GM21737 (cell line): ENCODE measurements at regions not wholly inside any gene's neighbourhood (a gene's known extent, or its start where the extent isn't known, plus 50 kb on each side); places are given as distances from the start of the nearest gene placed in this dataset.

Source experiments
- ATAC-seq: cut with Tn5 transposase; IDR thresholded peaks from one replicate; pipeline ENCODE4 v1.9.1; 2021; ENCODE audit warnings: mild to moderate bottlenecking, moderate library complexity; ENCODE audit not compliant: unreplicated experiment

GRCh38 chr2:226064932-226065570 is 665.5 kb downstream of the NYAP2 start:
- ATAC-seq, result no peak

GRCh38 chr2:226063704-226064440 is 664.4 kb downstream of the NYAP2 start:
- ATAC-seq, result no peak

- ATAC-seq, result no peak
These were observed 660.6 kb downstream of the NYAP2 start for GRCh38 chr2:226059961-226060627.

- ATAC-seq, result no peak
These were observed 658.4 kb downstream of the NYAP2 start for GRCh38 chr2:226057914-226058313.

GRCh38 chr2:226057365-226057764 is 657.9 kb downstream of the NYAP2 start:
- no peak for ATAC-seq

DNA sequence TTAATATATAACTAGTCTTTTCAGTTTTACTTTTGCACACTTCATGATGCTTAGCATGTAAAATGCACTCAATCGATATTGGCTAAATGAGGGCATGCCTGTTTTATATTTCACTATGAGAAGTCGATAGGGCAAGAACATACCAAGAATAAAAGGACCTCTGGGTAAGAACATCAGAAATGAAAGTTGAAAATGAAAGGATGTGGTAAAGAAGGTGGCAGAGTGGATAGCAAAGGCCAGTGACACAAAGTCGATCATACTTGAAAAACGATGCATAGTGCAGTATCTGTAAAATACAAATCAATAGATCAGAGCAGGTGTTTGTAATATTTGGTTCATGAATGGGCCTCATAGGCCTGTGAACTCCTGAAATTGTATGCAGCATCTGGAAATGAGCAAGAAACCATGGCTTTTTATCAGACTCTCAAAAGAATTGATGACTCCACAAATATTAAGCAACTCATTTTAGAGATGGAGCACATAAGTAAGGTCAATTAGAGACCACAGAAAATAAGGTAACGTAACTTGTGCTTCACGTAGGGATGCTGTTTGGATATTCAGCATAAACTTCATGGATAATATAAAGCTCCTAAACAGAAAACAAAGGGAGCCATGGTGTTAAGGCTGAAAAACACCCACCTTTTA is 653.4 kb downstream of the NYAP2 start:
- ATAC-seq, result no peak

- no peak for ATAC-seq
These were observed 651.3 kb downstream of the NYAP2 start for GRCh38 chr2:226050822-226051221.

DNA sequence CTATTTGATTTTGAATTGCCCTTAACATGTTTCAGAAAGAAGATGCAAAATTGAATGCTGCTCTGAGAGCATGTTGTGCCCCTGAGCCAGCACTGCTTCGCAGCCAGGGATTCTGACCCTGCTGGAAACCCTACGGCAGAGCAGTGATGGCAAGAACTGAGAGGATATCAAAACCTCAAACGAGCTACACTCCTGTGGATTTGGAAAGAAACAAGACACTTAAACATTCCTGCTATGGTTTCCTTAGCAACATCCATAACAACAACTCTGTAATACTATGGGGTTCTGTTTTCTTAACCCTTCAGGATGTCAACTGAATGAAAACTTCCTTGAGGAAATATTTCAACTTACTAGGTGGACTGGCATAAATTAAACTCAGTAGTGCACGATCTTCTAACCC is 649.1 kb downstream of the NYAP2 start:
- no peak for ATAC-seq

- no peak for ATAC-seq
These were observed 645.6 kb downstream of the NYAP2 start for GRCh38 chr2:226045080-226045479.

DNA sequence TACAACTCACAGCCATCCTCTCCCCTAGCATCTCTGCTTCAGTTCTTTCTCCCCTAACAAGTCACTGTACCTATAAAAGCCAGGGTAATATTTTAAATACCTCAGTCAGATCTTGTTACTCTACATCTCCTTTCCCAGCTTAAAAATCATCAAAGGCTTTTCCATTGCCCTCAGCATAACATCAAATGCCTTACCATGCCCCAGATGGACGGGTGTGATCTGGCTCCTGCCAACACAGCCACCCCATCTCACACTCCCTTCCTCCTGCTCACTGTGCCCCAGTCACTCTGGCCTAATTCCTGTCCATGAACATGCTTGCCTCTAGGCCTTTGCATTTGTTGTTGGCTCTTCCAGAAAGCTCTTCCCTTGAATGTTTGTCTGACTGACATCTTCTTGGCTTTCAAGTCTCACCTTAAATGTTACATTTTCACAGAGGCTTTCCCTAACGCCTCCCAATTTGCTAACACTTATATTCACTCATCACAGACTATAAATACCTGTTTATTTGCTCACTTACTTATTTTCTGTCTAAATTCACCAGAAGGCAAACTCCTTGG is 640.9 kb downstream of the NYAP2 start:
- no peak for ATAC-seq

DNA sequence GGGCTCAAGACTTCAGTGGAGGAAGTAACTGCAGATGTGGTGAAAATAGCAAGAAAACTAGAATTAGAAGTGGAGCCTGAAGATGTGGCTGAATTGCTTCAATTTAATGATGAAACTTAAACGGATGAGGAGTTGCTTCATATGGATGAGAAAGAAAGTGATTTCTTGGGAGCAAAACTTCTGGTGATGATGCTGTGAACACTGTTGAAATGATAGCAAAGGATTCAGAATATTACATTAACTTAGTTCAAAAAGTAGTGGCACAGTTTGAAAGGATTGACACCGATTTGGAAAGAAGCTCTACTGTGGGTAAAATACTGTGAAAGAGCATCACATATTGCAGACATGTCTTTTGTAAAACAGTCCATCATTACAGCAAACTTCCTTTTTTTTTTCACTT is 638.0 kb downstream of the NYAP2 start:
- ATAC-seq, result no peak

GRCh38 chr2:226031647-226032501 is 632.4 kb downstream of the NYAP2 start:
- ATAC-seq, result no peak

- no peak for ATAC-seq
These were observed 631.5 kb downstream of the NYAP2 start for GRCh38 chr2:226030788-226031646.

- ATAC-seq, result no peak
These were observed 630.9 kb downstream of the NYAP2 start for GRCh38 chr2:226030369-226030768.

DNA sequence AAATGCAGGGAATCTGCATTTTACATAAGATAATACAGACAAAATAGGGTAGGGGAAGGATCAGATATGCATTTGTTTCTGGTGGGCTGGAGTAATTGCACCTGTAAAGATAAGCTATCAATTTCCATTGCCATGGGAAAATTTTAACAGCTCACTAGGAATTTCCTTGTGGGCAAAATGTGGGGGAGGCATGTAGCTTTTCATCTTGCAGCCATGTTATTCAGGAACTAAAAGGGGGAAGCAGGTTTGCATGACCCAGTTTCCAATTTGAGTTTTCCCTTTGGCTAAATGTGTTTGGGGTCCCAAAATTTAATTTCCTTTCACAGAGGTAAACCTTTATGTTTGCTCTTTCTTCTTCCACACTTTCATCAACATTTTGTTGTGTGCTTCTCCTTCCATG is 624.4 kb downstream of the NYAP2 start:
- no peak for ATAC-seq

DNA sequence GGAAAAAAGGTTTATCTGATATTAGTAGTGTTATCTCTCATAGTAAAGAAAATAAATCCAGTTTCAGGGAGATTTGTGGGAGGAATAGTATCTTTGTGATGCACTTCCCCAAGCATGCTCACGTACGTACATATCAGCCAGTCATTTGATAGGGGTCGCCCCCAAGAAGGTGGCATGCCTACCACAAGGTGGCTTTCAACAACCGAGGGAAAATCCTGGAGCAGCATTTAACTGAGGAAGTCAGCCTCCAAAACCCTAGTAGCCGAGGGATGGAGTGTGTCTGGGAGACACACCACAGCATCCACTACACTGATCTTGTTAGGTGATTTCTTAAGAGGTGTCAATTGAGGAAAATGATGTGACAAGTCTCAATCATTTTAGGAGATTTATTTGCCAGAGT is 623.9 kb downstream of the NYAP2 start:
- no peak for ATAC-seq

DNA sequence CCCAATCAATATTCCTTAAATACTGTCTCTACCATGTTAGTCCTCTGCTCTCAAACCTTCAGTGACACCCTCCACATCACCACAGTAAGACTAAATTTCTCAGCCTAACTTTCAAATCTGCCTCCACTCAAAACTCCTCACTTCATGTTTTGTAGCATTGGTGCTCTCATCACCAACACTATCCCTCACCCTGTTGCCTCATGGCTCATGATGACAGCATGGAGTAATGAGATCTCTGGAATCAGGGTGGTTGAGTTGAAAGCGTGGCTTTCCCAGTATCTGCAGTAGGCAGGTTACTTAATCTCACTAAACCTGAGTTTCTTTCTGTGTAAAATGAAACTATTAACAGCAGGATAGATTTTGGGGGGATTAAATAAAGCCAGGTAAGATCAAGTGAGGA is 621.4 kb downstream of the NYAP2 start:
- ATAC-seq, result no peak

- no peak for ATAC-seq
These were observed 620.7 kb downstream of the NYAP2 start for GRCh38 chr2:226020176-226020575.

DNA sequence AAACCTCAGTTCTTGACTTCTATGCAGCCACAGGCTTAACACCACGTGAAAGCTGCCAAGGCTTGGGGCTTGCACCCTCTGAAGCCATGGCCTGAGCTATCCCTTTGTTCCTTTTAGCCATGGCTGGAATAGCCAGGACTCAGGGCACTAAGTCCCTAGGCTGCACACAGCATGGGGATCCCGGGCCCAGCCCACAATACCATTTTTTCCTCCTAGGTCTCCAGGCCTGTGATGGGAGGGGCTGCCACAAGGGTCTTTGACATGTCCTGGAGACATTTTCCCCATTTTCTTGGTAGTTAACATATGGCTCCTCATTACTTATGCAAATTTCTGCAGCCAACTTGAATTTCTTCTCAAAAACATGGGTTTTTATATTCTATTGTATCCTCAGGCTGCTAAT is 619.1 kb downstream of the NYAP2 start:
- ATAC-seq, result no peak

DNA sequence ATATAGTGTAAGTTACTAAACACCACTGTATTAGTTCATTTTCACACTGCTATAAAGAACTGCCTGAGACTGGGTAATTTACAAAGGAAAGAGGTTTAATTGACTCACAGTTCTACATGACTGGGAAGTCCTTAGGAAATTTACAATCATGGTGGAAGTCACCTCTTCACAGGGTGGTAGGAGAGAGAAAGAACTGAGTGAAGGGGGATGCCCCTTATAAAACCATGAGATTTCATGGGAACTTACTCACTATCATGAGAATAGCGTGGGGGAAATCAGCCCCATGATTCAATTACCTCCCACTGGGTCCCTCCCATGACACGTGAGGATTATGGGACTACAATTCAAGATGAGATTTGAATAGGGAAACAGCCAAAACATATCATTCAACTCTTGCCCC is 618.0 kb downstream of the NYAP2 start:
- ATAC-seq, result no peak
